Upper lobe of left lung (tissue), 6 donors: ENCODE measurements at regions not wholly inside any gene's neighbourhood (a gene's known extent, or its start where the extent isn't known, plus 50 kb on each side); places are given as distances from the start of the nearest gene placed in this dataset.
"Not testable (repeated sequence)": the region's sequence is repeated elsewhere in the genome, so short reads cannot be mapped to it uniquely, and the experiment has no call there.

Source experiments
- ATAC-seq, 2 donors: fragments of 200-7000 bp; cut with Tn5 transposase; one replicate each; pipeline ENCODE4 v1.9.1; 2022; ENCODE audit warnings: mild to moderate bottlenecking in 2 of 2, moderate library complexity in 2 of 2; ENCODE audit not compliant: low FRiP score in 2 of 2
- DNase-seq, 2 donors: peaks; one replicate each; pipeline ENCODE4 v3.0.0-alpha.2; 2019 to 2020
- H3K27ac ChIP-seq, 4 donors: fragments of 200-600 bp; sonication (generic); one replicate each; pipeline ENCODE4 v1.5.1; 2016 to 2019
- H3K27me3 ChIP-seq, 4 donors: fragments of 200-600 bp; sonication (generic); one replicate each; pipeline ENCODE4 v1.5.1; 2017 to 2019
- H3K36me3 ChIP-seq, 4 donors: fragments of 200-600 bp; sonication (generic); one replicate each; pipeline ENCODE4 v1.5.1; 2016 to 2019
- H3K4me1 ChIP-seq, 4 donors: fragments of 200-600 bp; sonication (generic); one replicate each; pipeline ENCODE4 v1.5.1; 2018 to 2019
- H3K4me3 ChIP-seq, 4 donors: fragments of 200-600 bp; sonication (generic); one replicate each; pipeline ENCODE4 v1.5.1; 2017 to 2019; ENCODE audit warnings: mild to moderate bottlenecking in 2 of 4, moderate library complexity in 1 of 4
- H3K9me3 ChIP-seq, 4 donors: fragments of 200-600 bp; sonication (generic); one replicate each; pipeline ENCODE4 v1.5.1; 2018 to 2019
- WGBS, 2 donors: methylation state at CpG; one replicate each; pipeline ENCODE4 v1.1.5; 2017 to 2018; 5-methylcytosine and 5-hydroxymethylcytosine counted together
- donor health status: DM: no; HTN: no; CAD: no; lungs with moderate emphysema.
- donor health status: DM: no; HTN: yes; CAD: no; lungs with severe emphysema.

GRCh38 chr2:110354294-110355018 lies 118.2 kb downstream of the LIMS4 start:
- H3K4me1 ChIP-seq, DNase-seq, H3K4me3 ChIP-seq, H3K27ac ChIP-seq, H3K36me3 ChIP-seq, H3K27me3 ChIP-seq, H3K9me3 ChIP-seq: not testable (repeated sequence)
- WGBS, 2 donors = no CpG with 5 or more reads among the region's 5 CpGs
- peak in 1 of 2 donors; percentile 65 for ATAC-seq

DNA sequence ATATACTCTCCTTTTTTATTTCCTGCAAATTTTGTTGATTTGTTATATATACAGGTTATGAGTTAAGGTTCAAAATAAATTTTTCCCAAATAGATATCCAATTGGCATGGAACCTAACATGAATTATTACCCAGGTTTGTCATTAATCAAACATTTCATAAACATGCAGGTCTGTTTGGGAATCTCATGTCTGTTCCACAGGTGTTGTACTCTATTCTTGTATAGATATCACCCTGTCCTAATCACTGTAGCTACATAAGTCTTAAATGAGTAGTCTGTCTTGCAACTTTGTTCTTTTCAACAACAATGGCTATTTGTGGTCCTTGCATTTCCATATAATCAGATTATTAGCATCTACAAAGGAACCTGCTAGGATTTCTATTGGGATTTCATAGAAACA lies 121.9 kb downstream of the LIMS4 start:
- DNase-seq = not testable (repeated sequence)

DNA sequence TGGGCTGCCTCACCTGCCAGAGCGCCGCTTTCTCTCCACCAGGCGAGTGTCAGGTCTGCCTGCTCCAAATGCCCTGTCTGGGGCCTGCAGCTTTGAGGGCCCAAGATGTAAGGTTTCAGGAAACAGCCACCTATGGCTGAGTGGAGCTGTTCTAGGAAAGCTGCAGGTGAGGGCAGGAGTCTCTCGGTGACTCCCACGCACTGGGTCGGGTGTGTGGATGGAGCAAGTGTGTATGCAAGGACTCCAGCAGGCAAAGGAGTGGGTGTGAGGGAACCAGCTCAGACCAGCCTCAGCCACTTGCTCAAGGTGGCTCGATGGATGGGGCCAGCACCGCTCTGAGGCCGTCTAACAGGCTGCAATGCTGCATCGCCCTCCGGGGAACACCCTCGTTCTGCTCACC lies 123.7 kb downstream of the LIMS4 start:
- H3K4me1 ChIP-seq, ATAC-seq, H3K27me3 ChIP-seq, H3K27ac ChIP-seq, H3K9me3 ChIP-seq, H3K36me3 ChIP-seq, H3K4me3 ChIP-seq: not testable (repeated sequence)
- DNase-seq = peak in 1 of 2 donors; percentile 22
- no CpG with 5 or more reads among the region's 12 CpGs for WGBS, 2 donors

More for the DNA sequence above, 121.9 kb downstream of the LIMS4 start:
- H3K27me3 ChIP-seq, H3K4me3 ChIP-seq, H3K4me1 ChIP-seq, H3K36me3 ChIP-seq, ATAC-seq, H3K27ac ChIP-seq, H3K9me3 ChIP-seq: not testable (repeated sequence)

- DNase-seq, H3K4me1 ChIP-seq, ATAC-seq, H3K4me3 ChIP-seq, H3K27ac ChIP-seq, H3K36me3 ChIP-seq, H3K9me3 ChIP-seq, H3K27me3 ChIP-seq: not testable (repeated sequence)
- WGBS, 2 donors = 93 to 100% methylated on average over 1 to 3 of the region's 6 CpGs
Measured at GRCh38 chr2:110344405-110345035, 128.1 kb downstream of the LIMS4 start.

DNA sequence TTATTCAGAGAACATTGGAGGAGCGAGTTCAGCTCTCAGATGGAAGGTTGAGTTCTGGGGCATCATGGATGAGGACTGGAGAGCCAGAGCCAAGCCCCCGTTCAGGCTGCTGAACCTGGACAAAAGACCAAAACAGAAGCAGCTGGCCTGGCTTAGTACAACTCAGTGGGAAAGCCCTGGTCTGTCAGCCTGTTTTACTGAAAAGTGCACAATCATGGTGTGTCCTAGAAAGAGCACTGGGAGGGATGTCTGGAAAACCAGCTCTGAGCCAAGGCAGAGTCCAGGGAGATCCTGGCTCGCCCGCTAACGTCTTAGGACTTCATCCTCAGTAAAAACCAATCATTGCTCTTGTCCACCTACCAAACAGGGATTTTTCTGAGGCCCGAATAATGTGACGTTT lies 129.7 kb upstream of the MTLN start:
- not testable (repeated sequence) for DNase-seq, H3K27me3 ChIP-seq, H3K4me1 ChIP-seq, ATAC-seq, H3K4me3 ChIP-seq, H3K9me3 ChIP-seq, H3K27ac ChIP-seq, H3K36me3 ChIP-seq
- WGBS, 2 donors = 88% methylated on average over 3 of the region's 7 CpGs; no CpG with 5 or more reads in 1 of the 2 donors

GRCh38 chr2:110339126-110339525 lies 126.8 kb upstream of the MTLN start:
- H3K36me3 ChIP-seq, H3K9me3 ChIP-seq, H3K27ac ChIP-seq, H3K27me3 ChIP-seq, H3K4me3 ChIP-seq, H3K4me1 ChIP-seq, DNase-seq: not testable (repeated sequence)
- ATAC-seq = peak in 1 of 2 donors; percentile 15
- no CpG with 5 or more reads among the region's 2 CpGs for WGBS, 2 donors

GRCh38 chr2:110338277-110339003 lies 126.1 kb upstream of the MTLN start:
- H3K36me3 ChIP-seq, H3K4me3 ChIP-seq, H3K4me1 ChIP-seq, H3K9me3 ChIP-seq, H3K27ac ChIP-seq, H3K27me3 ChIP-seq: not testable (repeated sequence)
- DNase-seq (peak in 1 of 2 donors; percentile 21), ATAC-seq (peak; percentile 8 to 9)
- WGBS, 2 donors = 81 to 84% methylated on average over 6 to 7 of the region's 22 CpGs

- not testable (repeated sequence) for H3K36me3 ChIP-seq, H3K4me1 ChIP-seq, H3K27me3 ChIP-seq, H3K4me3 ChIP-seq, H3K27ac ChIP-seq, ATAC-seq, H3K9me3 ChIP-seq
- 100% methylated on average over 1 of the region's 5 CpGs; no CpG with 5 or more reads in 1 of the 2 donors for WGBS, 2 donors
- DNase-seq = peak in 1 of 2 donors; percentile 74
Measured at GRCh38 chr2:110336071-110336470, 123.7 kb upstream of the MTLN start.

GRCh38 chr2:110335415-110336049 lies 123.2 kb upstream of the MTLN start:
- not testable (repeated sequence) for H3K9me3 ChIP-seq, H3K36me3 ChIP-seq, ATAC-seq, H3K27me3 ChIP-seq, H3K27ac ChIP-seq, H3K4me1 ChIP-seq, H3K4me3 ChIP-seq
- DNase-seq = peak in 1 of 2 donors; percentile 41
- WGBS, 2 donors = 80% methylated on average over 3 of the region's 10 CpGs; no CpG with 5 or more reads in 1 of the 2 donors

- not testable (repeated sequence) for H3K4me3 ChIP-seq, H3K27me3 ChIP-seq, ATAC-seq, H3K27ac ChIP-seq, H3K9me3 ChIP-seq, H3K4me1 ChIP-seq, H3K36me3 ChIP-seq
- 86 to 87% methylated on average over 3 to 8 of the region's 18 CpGs for WGBS, 2 donors
- DNase-seq = peak in 1 of 2 donors; percentile 7
Measured at GRCh38 chr2:110333114-110334095, 121.1 kb upstream of the MTLN start.

DNA sequence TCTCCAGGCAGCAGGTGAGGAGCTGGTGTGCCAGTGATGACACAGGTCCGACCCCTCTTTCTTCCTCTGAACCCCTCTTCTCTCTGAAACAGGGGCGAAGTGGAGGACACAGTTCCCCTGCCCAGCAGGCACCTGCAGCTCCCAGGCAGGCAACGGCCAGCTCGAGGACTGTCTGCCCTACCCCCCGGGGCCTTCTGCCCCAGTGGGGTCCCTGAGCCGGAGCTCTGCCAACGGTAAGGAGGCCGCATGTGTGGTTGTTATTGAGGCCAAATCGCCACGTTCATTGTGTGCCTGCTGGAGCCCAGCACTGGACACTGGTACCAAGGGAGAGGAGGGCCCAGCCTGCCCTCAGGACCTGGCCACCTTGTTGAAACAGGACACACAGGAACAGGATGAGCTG lies 119.3 kb upstream of the MTLN start:
- peak; percentile 10 to 66 for DNase-seq
- WGBS, 2 donors = 100% methylated on average over 1 of the region's 10 CpGs; no CpG with 5 or more reads in 1 of the 2 donors
- H3K9me3 ChIP-seq, H3K36me3 ChIP-seq, H3K27me3 ChIP-seq, H3K4me3 ChIP-seq, ATAC-seq, H3K27ac ChIP-seq, H3K4me1 ChIP-seq: not testable (repeated sequence)

GRCh38 chr2:110329760-110330159 lies 117.4 kb upstream of the MTLN start:
- ATAC-seq, H3K27ac ChIP-seq, H3K4me1 ChIP-seq, H3K36me3 ChIP-seq, H3K27me3 ChIP-seq, H3K4me3 ChIP-seq, H3K9me3 ChIP-seq: not testable (repeated sequence)
- 92% methylated on average over 5 of the region's 10 CpGs; no CpG with 5 or more reads in 1 of the 2 donors for WGBS, 2 donors
- DNase-seq = peak; percentile 10 to 34
